ENCODE measurements at regions not wholly inside any gene's neighbourhood (a gene's known extent, or its start where the extent isn't known, plus 50 kb on each side); places are given as distances from the start of the nearest gene placed in this dataset.

DNA sequence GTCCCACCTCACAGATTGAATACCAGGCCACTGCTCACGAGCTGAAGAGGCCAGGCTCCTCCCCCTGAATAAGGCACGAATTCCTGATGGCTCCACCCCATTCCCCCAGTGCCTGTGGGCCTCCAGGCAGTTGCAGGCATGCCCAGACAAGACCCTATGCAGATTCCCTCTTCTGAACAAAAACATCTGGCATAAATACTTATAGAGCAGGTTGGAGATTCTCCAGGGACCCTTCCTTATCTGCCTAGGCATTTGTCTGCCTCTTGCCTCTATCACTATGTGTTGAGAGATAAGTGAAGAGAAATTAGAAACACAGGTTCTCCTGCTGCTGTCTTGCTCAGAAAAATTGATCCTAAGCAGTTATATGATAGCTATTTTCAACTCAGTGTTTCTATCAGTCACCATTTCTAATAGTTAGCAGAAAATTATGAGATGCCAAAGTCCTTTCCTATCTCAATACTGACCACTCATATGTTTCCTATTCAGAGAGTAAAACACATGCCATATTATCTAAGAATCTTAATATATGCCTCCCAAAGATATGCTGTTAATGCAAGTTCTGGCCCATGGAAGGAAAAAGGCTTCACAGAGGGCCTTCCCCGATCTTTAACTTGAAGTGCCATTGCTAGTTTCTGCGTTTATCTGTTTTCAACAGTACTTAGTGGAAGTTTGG, 364.0 kb downstream of the KCTD12 start:
- DNase-seq = peak; percentile 64
- no peak overlapping the region for H3K4me3 ChIP-seq (ENCODE audit: low read depth, low read length)
- TF ChIP-seq, protein P1, sequence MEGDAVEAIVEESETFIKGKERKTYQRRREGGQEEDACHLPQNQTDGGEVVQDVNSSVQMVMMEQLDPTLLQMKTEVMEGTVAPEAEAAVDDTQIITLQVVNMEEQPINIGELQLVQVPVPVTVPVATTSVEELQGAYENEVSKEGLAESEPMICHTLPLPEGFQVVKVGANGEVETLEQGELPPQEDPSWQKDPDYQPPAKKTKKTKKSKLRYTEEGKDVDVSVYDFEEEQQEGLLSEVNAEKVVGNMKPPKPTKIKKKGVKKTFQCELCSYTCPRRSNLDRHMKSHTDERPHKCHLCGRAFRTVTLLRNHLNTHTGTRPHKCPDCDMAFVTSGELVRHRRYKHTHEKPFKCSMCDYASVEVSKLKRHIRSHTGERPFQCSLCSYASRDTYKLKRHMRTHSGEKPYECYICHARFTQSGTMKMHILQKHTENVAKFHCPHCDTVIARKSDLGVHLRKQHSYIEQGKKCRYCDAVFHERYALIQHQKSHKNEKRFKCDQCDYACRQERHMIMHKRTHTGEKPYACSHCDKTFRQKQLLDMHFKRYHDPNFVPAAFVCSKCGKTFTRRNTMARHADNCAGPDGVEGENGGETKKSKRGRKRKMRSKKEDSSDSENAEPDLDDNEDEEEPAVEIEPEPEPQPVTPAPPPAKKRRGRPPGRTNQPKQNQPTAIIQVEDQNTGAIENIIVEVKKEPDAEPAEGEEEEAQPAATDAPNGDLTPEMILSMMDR (IDR thresholded peaks at IDR 0.05; ENCODE audit: low read depth, low read length) = no peak
- H3K36me3 ChIP-seq = no peaks in the 10 kb centered on the region
- H3K4me1 ChIP-seq = no peaks in the 10 kb centered on the region
- no peaks in the 10 kb centered on the region for H3K9me3 ChIP-seq
- H3K27me3 ChIP-seq = no peaks in the 10 kb centered on the region; the same call in 1 of the 2 replicates

DNA sequence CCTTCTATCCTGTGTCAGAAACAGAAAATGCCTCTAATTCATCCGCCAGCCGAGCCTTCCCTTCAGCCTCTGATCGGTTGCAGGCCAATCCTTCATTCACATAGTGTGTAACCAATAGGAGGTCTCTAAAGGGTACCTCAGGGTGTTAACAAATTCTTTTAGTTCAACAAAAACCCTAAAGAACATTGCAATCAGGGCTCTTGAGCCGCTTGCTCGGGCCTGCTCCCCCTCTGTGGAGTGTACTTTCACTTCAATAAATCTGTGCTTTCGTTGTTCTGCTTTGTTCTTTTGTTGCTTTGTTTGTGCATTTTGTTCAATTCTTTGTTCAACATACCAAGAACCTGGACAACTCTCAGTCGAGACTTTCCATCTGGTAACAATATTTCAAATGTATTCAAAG, 366.5 kb downstream of the KCTD12 start:
- no peak for DNase-seq
- H3K9me3 ChIP-seq = no peaks in the 10 kb centered on the region
- TF ChIP-seq, protein P1 (IDR thresholded peaks at IDR 0.05; ENCODE audit: low read depth, low read length) = no peak
- no peak overlapping the region for H3K4me3 ChIP-seq (ENCODE audit: low read depth, low read length)
- H3K36me3 ChIP-seq = no peaks in the 10 kb centered on the region
- no peaks in the 10 kb centered on the region; the same call in 1 of the 2 replicates for H3K27me3 ChIP-seq
- H3K4me1 ChIP-seq = no peaks in the 10 kb centered on the region

DNA sequence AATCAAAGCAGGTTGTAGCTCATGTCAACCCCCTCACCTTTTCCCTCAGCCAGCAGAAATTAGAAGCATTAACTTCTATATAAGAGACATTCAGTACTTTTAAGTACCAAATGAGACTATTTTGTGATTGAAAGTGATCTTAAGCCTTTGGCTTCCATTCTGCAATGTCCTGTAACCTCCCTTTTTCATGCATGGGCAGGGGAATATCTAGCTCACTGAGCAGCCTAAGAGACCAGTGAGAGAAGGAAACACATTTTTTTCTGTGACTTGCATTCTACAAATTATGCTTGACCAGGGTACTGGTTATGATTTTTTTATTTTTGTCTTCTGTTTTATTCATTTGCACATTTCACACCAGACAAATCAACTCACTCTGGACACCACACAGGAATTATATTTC, 369.6 kb downstream of the KCTD12 start:
- H3K27me3 ChIP-seq = no peaks in the 10 kb centered on the region; the same call in 1 of the 2 replicates
- no peaks in the 10 kb centered on the region for H3K9me3 ChIP-seq
- no peak overlapping the region for H3K4me3 ChIP-seq (ENCODE audit: low read depth, low read length)
- TF ChIP-seq, protein P1 (IDR thresholded peaks at IDR 0.05; ENCODE audit: low read depth, low read length) = no peak
- no peaks in the 10 kb centered on the region for H3K36me3 ChIP-seq
- no peaks in the 10 kb centered on the region for H3K4me1 ChIP-seq
- no peak for DNase-seq

DNA sequence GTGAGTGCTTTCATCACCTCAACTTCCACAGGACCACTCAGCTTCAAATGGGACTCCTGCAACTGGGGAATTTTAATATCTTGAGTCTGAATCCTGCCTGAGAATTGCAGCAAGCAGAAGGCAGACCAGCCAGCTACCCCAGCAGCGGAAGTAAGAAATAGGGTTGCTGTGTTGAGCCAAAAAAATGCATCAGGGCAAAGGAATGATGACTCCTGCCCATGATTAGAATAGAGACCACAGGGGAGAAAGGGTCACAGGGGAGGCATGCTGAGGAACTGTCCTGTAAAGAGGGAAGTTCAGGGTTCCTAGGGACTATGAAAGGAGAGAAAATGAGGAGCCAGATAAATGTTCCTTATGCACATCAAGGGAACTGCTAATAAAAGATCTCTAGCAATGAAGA, 370.2 kb downstream of the KCTD12 start:
- Histone ChIP-seq H3K27me3 (no peaks in the 10 kb centered on the region; the same call in 1 of the 2 replicates), H3K4me3 (ENCODE audit: low read depth, low read length) (no peak overlapping the region), H3K36me3 (no peaks in the 10 kb centered on the region), H3K4me1 (no peaks in the 10 kb centered on the region), H3K9me3 (no peaks in the 10 kb centered on the region)
- TF ChIP-seq, protein P1 (IDR thresholded peaks at IDR 0.05; ENCODE audit: low read depth, low read length) = no peak
- DNase-seq = no peak

DNA sequence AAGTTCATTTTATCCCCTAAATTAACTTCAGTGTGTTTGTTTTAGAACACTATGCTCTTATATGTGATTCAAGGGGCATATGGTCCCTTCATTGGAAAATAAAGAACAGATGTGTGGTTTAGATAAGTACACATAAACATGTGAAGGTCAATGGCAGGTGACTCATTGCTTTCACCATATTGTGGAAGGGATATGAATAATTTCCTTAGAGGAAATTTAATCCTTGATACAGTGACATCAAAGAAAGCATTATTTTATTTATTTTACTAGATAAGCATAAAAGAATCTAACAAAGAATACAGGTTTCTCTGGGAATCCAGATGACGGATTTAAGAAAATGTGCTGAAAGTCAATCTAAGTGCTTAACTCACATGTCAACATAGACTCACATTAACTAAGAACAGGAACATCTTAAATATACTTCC, 373.5 kb downstream of the KCTD12 start:
- no peaks in the 10 kb centered on the region for H3K4me1 ChIP-seq
- no peaks in the 10 kb centered on the region for H3K27me3 ChIP-seq
- no peaks in the 10 kb centered on the region for H3K9me3 ChIP-seq
- H3K4me3 ChIP-seq (ENCODE audit: low read depth, low read length) = no peak overlapping the region
- no peak for DNase-seq
- TF ChIP-seq, protein P1 (IDR thresholded peaks at IDR 0.05; ENCODE audit: low read depth, low read length) = no peak
- H3K36me3 ChIP-seq = no peaks in the 10 kb centered on the region

DNA sequence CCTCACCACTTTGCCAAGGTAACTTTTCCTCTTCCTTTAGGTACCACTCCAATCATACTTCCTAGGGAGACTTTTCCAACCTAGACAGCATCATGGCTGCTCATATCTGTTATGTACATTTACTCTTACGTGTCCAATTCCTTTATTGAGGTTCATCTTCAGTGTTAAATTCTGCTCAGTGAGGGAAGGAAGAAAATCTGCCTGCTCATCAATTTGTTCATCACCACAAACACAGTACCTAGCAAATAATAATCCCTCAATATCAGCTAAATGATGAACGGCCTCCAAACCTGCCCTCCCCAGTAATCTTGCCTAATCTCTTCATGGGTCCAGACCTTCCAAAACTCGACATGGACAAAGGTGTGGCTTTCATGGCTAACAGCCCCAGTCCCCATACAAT, 380.8 kb downstream of the KCTD12 start:
- Histone ChIP-seq H3K27me3 (no peaks in the 10 kb centered on the region), H3K4me1 (no peaks in the 10 kb centered on the region), H3K4me3 (ENCODE audit: low read depth, low read length) (no peak overlapping the region), H3K36me3 (no peaks in the 10 kb centered on the region), H3K9me3 (no peaks in the 10 kb centered on the region)
- TF ChIP-seq, protein P1 (IDR thresholded peaks at IDR 0.05; ENCODE audit: low read depth, low read length) = no peak
- DNase-seq = no peak
